ENCODE measurements at regions not wholly inside any gene's neighbourhood (a gene's known extent, or its start where the extent isn't known, plus 50 kb on each side); places are given as distances from the start of the nearest gene placed in this dataset.
A peak's percentile ranks its signal among the peaks of the same experiment; 100 is the strongest.

DNA sequence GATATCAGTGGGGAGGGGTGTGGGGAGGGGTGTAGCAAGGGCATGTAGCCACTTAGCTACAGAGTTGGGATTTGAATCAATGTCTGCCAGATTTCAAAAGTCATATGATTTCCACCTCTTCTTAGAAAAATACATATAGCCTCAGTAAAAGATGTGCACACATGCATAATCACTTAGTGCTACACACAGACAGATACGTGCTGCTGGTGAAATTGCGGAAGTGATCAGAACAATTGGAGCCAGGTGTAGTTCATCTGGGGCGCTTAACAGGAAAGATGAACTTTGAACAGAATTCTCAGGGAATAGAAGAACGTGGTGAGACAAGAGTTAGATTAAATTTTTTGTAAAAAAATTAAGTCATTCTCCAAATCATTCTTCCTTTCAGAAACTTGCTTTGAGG lies 333.1 kb downstream of the KCNRG start:
- no peak overlapping the region for H3K27ac Mint-ChIP-seq
- H3K36me3 Mint-ChIP-seq, result peaks cover 0 to 8% of the 10 kb centered on the region in 2 donors
- DNase-seq (ENCODE audit: low spot score in 2 of 2) (no peak), ATAC-seq (no peak)
- peaks cover 0 to 11% of the 10 kb centered on the region in 2 donors for H3K9me3 Mint-ChIP-seq

DNA sequence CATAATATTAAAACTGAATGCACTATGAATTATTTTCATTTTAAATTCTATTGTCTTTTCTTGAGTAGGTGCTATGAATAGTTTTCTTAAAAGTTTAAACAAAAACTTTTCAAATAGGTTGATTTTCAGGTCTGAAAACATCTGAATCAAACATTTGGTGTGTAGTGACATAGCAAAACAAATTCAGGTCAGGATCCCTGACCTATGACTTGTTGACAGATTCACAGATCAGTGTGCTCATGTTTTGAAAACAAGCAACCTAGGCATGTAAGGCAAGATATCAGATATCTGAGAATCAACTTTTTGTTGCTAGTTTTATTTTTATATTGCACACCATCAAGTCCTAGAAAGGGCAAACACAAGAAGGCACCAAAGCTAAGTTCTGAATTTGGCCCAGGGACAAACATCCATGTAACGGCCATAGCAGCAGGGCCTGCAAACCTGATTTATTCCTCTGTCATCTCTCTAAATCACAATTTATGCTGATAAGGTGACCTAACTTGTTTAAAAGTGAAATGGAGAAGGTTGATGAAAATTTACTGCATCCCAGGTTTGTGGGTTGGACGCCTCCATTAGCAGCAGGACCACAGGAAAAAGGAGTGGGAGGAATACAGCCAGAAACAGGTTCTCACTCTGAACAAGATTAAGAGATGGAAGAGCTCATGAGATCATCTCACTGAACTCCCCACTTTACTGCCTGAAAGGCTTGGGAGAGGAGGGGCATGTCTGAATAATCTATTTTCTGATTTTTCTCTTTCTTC lies 337.7 kb downstream of the KCNRG start:
- no peak overlapping the region for H3K27ac Mint-ChIP-seq
- DNase-seq (ENCODE audit: low spot score in 2 of 2) (no peak), ATAC-seq (no peak)
- H3K36me3 Mint-ChIP-seq, result peaks cover 0 to 2% of the 10 kb centered on the region in 2 donors
- H3K9me3 Mint-ChIP-seq, result peaks cover 0 to under 1% of the 10 kb centered on the region in 2 donors

DNA sequence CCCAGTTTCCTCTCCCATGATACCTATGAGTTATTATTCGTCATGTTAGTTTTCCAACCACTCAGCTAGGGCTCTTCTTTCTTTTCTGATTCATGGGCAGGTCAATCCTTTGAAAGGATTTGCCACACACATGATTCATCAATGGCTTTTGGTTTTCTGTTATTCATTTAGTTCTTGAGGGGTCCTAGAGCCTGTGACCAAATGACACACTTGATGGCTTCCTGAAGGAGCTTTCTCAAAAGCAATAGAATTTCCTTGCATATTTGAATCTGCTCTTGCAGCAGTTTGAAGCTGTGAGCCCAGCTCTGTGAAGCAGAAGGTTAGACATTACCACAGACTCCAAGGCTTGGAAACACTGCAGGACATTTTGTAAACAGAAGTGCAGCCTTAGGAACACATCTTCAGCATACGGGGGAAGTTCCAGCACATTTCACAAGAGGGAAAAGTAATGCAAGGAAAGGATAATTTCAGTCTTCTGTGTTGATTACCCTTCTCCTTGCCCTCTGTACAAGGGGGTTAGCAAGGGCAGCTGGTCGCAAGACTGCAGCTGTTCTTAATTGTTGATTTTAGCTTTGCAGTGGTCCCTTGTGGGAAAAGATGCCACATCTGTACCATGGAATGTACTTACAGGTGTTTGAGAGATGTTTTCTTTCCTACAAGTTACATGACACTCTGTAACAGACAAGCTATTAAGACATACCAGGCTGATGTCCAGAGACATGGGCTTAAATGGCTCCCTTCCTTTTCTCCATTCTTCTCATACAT lies 338.6 kb downstream of the KCNRG start:
- H3K9me3 Mint-ChIP-seq, result no peaks in the 10 kb centered on the region
- no peak overlapping the region for H3K27ac Mint-ChIP-seq
- DNase-seq (ENCODE audit: low spot score in 2 of 2) (no peak), ATAC-seq (peak; percentile 66 to 77)
- H3K36me3 Mint-ChIP-seq, result no peaks in the 10 kb centered on the region

DNA sequence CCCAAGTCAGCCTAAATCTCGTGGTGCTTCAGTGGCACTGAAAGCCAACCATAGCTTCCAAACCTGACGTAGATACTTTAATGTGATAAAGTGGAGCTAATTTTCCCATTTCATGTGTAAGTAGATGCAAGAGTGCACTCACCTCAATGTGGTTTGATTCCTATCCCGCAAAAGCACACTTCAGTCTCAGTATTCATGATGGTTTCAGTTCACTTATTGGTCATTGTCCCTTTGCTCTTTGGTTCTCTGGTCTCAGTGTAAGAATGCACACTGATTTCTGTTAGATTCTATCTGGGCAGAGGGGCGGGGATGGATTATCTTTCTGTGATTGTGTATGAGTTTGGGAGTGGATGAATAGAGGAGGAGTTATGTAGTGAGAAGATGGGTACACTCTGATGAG lies 340.6 kb downstream of the KCNRG start:
- Mint-ChIP-seq H3K36me3 (no peaks in the 10 kb centered on the region), H3K27ac (no peak overlapping the region), H3K9me3 (no peaks in the 10 kb centered on the region)
- peak; percentile 67 to 69 for ATAC-seq
- no peak for DNase-seq (ENCODE audit: low spot score in 2 of 2)

DNA sequence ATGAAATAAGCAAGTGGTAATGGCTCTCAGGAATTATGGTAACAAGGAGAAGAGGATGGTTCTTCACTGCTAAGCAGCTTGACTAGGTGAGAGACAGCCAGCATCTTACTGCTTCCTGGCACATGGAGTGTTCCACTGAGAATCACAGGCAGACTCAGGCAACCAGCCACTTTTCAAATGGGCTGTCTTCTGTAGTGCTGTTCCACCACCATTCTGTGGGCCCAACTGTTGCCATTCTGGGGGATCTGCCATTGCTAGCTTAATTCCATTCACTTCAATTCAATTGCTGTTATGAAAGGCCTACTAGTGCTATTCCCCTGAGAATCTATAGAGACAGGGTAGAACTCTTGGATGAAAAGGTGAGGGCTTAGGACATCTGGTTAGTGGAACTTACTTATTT lies 341.9 kb downstream of the KCNRG start:
- H3K9me3 Mint-ChIP-seq, result no peaks in the 10 kb centered on the region
- ATAC-seq, result no peak
- H3K36me3 Mint-ChIP-seq, result no peaks in the 10 kb centered on the region
- H3K27ac Mint-ChIP-seq, result no peak overlapping the region
- no peak for DNase-seq (ENCODE audit: low spot score in 2 of 2)

DNA sequence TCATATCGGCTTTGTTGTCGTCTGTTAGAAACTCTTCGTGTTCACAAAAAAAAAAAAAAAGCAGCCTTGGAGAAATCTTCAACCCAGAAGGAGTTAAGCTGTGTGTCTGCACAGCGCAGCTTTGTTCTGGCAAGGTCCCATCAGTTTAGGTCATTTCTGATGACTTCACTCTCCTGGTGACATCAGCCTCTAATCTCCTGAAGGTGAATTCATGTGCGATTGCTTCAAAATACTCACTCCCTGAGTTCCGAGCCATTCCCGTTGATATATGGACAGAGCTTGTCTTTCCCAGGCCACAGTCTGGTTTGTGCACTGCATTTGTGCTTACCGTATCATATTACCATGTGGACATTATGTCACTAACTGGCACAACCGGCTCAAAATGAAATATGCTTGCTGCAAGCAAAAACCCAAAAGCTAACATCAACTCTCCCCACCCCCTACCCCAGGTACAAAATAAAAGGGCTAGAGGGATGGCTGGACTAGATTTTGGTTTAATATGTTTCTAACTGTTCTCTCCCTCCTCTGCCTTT lies 342.4 kb downstream of the KCNRG start:
- ATAC-seq (no peak), DNase-seq (ENCODE audit: low spot score in 2 of 2) (no peak)
- H3K27ac Mint-ChIP-seq, result no peak overlapping the region
- no peaks in the 10 kb centered on the region for H3K36me3 Mint-ChIP-seq
- no peaks in the 10 kb centered on the region for H3K9me3 Mint-ChIP-seq

DNA sequence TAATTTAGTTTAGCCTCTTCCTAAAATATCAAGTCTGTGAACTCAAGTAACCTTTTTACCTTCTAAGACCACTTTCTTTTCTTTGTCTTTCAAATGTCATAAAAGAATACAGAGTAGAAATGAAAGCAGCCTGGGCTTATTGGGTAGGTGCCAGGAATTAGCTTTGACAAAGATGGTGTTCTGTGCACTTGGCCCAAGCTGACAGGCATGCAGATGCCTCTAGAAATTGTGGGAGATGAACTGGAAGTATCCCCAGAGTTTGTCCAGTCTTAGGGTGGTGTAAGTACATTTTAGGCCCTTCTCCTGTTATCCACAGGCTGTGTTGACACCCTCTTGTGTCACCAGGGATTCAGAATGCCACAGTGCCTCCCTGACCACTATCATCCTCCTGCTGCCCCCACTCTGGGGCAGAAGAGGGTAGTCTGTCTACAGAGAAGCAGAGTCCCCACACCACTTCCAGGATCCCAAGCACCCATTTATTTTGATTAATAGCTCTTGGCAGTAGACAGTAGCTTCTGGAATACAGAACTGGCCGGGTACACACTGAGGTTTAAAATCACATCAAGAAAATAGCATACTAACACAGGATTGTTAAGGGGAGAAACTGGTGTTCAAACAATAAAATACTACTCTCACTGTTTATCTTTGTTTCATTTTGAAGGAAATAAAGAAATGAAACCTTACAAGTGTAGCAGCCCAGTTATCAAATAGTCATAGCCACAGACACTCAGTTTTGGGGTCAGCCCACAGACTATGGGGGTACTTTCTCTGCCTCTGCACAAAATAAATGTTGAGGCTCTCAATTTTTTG lies 343.2 kb downstream of the KCNRG start:
- no peak for DNase-seq (ENCODE audit: low spot score in 2 of 2)

DNA sequence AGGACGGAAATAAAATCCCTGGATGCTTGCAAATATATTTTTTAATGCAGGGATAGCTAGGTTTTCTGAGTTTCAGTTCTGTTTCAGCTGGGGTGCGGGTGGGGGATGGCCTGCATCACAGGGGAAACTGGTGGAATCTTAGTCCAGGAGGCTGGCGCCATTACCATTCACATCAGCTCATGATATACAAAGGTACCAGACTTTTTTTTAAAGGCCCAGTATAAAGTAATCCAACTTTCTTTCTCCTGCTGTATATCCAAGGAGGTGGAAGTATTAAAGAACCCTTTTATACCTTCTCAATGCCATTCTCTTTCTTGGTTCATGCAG lies 343.8 kb downstream of the KCNRG start:
- ATAC-seq (no peak), DNase-seq (ENCODE audit: low spot score in 2 of 2) (no peak)
- H3K36me3 Mint-ChIP-seq, result no peaks in the 10 kb centered on the region
- H3K27ac Mint-ChIP-seq, result no peak overlapping the region
- H3K9me3 Mint-ChIP-seq, result no peaks in the 10 kb centered on the region

More for the DNA sequence above, 343.2 kb downstream of the KCNRG start:
- ATAC-seq, result no peak
- H3K9me3 Mint-ChIP-seq, result no peaks in the 10 kb centered on the region
- no peaks in the 10 kb centered on the region for H3K36me3 Mint-ChIP-seq
- no peak overlapping the region for H3K27ac Mint-ChIP-seq

DNA sequence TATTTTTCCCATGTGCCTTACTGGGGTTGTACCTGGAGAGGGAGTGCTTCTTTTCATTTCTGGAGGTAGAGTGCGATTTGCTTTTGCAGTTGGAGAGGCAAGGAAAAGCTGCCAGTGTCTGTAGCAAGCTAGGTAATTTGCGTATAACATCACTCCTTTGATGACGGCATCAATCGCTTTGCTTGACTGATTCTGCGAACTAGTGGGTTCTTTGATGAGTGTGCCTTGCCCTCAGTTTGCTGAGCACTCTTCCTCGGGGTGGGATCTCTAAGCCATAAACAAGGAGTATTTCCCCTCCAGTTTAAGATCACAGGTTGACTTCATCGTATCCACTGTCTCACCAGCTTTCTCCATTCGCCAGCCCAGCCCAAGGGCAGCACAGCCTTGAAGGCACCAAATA lies 344.5 kb downstream of the KCNRG start:
- H3K36me3 Mint-ChIP-seq, result no peaks in the 10 kb centered on the region
- peak; percentile 55 to 81 for ATAC-seq
- no peaks in the 10 kb centered on the region for H3K9me3 Mint-ChIP-seq
- peak in 1 of 2 donors; percentile 29 for DNase-seq (ENCODE audit: low spot score in 2 of 2)
- H3K27ac Mint-ChIP-seq, result no peak overlapping the region

DNA sequence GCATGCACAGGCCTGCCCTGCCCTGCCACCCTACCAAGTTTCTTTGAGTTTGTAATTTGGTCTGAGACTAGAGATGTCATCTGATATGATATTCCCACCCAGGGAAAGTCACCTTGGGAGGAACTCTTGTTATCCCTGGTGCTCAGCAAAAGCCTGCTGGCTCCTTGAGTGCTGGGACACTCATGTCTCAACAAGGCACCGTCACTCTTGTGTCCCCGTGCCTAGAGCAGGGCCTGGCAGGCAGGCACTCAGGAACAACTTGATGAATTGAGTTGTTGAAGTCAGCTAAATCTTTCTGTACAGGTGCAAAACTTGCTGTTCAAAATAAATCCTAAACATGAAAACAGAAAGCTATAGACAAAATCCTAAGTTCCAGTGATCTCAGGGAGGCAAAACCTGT lies 345.4 kb downstream of the KCNRG start:
- DNase-seq (ENCODE audit: low spot score in 2 of 2) (no peak), ATAC-seq (no peak)
- no peak overlapping the region for H3K27ac Mint-ChIP-seq
- H3K9me3 Mint-ChIP-seq, result no peaks in the 10 kb centered on the region
- H3K36me3 Mint-ChIP-seq, result no peaks in the 10 kb centered on the region

DNA sequence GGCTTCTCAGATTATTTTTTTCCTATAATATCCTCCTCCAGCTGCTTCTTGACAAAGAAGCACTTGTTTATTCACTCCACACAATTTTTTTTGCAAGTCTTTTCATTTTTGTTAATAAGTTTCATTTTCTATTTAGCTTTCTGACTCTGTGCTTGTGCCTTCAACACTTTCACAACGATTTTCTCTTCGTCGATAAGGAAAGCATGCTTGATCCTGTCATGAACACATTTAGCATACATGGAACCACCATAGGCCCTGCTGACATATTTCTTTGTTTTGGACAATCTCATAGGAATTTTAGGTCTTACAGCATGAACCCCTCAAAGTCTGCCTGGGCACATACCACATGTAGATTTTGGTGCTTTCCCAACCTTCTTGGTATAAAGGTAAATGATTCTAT lies 346.0 kb downstream of the KCNRG start:
- Mint-ChIP-seq H3K27ac (no peak overlapping the region), H3K9me3 (no peaks in the 10 kb centered on the region), H3K36me3 (no peaks in the 10 kb centered on the region)
- ATAC-seq (no peak), DNase-seq (ENCODE audit: low spot score in 2 of 2) (no peak)

DNA sequence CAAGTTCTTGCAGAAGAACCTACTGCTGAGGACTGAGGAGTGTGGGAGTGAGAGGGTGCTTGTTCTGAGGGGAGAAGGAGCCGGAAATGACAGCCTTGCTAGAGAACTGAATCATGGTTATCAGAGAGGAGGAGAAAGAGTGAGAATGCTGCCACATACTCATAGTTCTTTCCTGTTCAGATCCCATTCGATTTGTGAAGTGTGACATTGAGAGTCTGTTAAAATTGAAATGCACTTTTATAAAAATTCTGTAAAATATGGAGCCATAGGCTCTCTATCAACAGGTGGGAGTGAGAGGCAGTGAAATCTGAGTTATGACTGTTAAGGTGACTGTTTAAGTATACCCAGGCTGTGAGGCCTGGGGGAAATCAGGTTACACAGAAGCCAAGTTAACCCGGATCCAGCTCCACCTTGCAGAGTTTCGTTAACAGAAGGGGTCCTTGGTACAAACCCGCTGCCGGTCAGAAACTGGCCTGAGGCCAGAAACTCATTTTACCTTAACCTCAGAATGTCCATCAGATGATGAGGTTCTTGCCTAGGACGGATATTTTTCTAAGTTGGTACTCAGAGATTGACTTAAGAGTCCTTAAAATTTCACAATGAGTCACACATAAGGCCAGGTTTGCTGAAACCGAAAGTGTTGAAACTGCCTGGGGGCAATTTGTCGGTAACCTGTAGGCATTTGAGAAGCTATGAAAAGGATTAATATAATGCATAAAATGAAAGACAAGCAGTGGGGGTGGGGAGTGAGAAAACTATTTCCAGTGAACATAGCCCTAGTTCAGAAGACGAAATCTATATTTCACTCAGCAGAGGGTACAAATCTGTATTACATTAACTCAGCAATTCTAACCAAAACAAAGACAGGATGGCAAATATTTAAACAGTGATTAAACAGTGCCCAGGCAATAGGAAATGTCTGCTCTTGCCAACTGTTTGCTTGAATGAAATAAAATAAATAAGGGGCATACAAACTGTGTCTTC lies 350.5 kb downstream of the KCNRG start:
- peak overlapping the region in 1 of 2 donors; percentile 88 for H3K27ac Mint-ChIP-seq
- DNase-seq (ENCODE audit: low spot score in 2 of 2) (peak in 1 of 2 donors; percentile 52), ATAC-seq (peak; percentile 70 to 74)
- peaks cover 0 to 8% of the 10 kb centered on the region in 2 donors for H3K36me3 Mint-ChIP-seq
- H3K9me3 Mint-ChIP-seq, result peaks cover 3 to 11% of the 10 kb centered on the region in 2 donors

DNA sequence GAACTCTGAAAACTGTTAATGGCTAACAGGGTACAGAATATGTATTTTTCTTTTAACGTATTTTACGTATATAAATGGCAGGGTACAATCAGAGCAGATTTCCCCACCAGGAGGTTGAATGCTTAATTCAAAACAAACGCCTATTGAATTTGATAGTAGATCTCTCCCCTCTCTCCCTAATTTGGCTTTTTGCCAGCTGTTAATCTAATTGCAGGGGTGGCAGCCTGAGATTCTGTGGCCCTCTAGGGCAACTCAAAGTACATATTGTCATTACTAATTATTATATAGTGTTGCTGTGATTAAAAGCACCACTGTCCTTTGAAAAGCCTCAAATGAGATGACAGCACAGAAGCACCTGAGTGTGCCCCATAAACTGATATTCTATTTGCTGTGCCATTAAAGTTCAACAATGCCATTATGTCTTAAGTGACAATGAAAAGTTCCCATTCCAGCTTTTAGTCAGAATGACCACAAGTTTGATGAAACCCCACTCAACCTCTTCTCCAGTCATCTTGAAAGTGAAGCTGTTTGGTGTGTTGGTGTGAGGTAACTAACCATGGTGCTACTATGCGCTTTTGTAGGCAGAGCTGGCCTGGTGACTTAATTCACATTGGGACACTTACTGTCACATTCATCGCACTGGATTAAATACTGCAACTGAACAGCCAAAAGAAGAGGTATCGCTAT lies 351.4 kb downstream of the KCNRG start:
- peaks cover 3 to 14% of the 10 kb centered on the region in 2 donors for H3K9me3 Mint-ChIP-seq
- peak overlapping the region; percentile 88 to 97 for H3K27ac Mint-ChIP-seq
- peak; percentile 84 to 87 for ATAC-seq

DNA sequence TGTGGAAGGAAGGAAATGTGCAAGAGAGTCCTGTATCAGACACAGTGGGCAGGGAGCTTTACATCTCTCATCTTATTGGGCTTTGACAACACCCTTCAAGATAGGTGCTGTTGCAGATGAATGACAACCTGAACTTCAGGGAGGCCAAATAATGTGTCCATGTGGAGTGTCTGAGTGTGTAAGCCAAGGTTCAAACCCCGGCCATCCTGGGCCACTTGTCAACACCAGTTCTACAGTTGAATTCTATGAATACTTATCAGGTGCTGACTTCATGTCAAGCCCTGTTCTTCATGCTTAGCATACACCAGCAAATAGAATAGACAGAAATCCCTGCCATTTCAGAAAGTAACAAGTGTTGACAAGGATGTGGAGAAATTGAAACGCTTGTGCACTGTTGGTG lies 354.4 kb downstream of the KCNRG start:
- Mint-ChIP-seq H3K27ac (no peak overlapping the region), H3K9me3 (peaks cover 3 to 14% of the 10 kb centered on the region in 2 donors), H3K36me3 (peaks cover 0 to 11% of the 10 kb centered on the region in 2 donors)
- DNase-seq (ENCODE audit: low spot score in 2 of 2), result no peak
- no peak for ATAC-seq

More for the DNA sequence above, 351.4 kb downstream of the KCNRG start:
- peak in 1 of 2 donors; percentile 37 for DNase-seq (ENCODE audit: low spot score in 2 of 2)
- peaks cover 0 to 11% of the 10 kb centered on the region in 2 donors for H3K36me3 Mint-ChIP-seq

DNA sequence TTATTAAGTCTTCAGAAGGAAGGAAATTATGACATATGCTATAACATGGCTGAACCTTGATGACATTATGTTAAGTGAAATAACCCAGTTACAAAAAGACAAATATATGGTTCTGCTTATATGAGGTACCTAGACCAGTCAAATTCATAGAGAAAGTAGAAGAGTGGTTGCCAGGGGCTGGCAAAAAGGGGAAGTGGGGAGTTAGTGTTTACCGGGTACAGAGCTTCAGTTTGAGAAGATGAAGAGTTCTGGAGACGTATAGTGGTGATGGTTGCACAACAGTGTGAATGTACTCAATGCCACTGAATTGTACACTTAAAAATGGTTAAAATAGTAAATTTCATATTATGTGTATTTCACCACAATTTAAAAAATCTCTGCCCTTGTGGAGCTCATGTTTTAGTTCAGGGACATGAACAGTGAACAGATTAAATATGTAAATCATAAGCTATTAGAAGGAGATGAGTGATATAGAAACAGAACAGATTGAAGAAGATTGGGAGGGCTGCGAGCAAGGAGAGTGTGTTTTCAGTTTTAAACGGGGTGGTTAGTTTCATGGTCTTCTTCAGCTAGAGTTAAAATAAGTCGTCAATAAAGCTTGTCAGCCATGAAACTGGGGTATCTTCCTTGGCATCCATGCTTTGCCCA lies 355.2 kb downstream of the KCNRG start:
- DNase-seq (ENCODE audit: low spot score in 2 of 2) (no peak), ATAC-seq (no peak)
- Mint-ChIP-seq H3K9me3 (peaks cover 3 to 14% of the 10 kb centered on the region in 2 donors), H3K27ac (no peak overlapping the region), H3K36me3 (peaks cover 0 to 11% of the 10 kb centered on the region in 2 donors)
